ENCODE measurements at regions not wholly inside any gene's neighbourhood (a gene's known extent, or its start where the extent isn't known, plus 50 kb on each side); places are given as distances from the start of the nearest gene placed in this dataset.
"Not testable (repeated sequence)": the region's sequence is repeated elsewhere in the genome, so short reads cannot be mapped to it uniquely, and the experiment has no call there.

GRCh38 chr3:163708428-163708827 is 1369.9 kb downstream of the SI start:
- H3K27me3 ChIP-seq (ENCODE audit: insufficient read depth, low read length), result no peaks in the 10 kb centered on the region
- H3K36me3 Mint-ChIP-seq, result no peaks in the 10 kb centered on the region
- DNase-seq, result no peak
- peaks cover 0 to 13% (median 4%) of the 10 kb centered on the region in 8 donors for H3K9me3 Mint-ChIP-seq
- intact Hi-C loops (cut with micrococcal nuclease), result no loop called here
- ChIA-PET POLR2A (ENCODE audit: partially characterized antibody) (no interaction called here), CTCF (ENCODE audit: partially characterized antibody) (no interaction called here)
- no peak overlapping the region for H3K4me3 Mint-ChIP-seq
- no peak overlapping the region for H3K4me3 ChIP-seq (ENCODE audit: low read length in 2 of 2)
- no peak overlapping the region for H3K27ac ChIP-seq (ENCODE audit: low read depth, low read length)
- H3K9me3 ChIP-seq (ENCODE audit: control insufficient read depth in 1 of 2, low read length in 2 of 2), result no peaks in the 10 kb centered on the region
- no peak overlapping the region for H3K27ac Mint-ChIP-seq
- no peaks in the 10 kb centered on the region for H3K4me1 Mint-ChIP-seq
- no peaks in the 10 kb centered on the region for H3K27me3 Mint-ChIP-seq
- no peaks in the 10 kb centered on the region for H3K4me1 ChIP-seq (ENCODE audit: insufficient read depth, low read length)
- no peaks in the 10 kb centered on the region for H3K36me3 ChIP-seq (ENCODE audit: insufficient read depth, low read length)

GRCh38 chr3:163707659-163708058 is 1370.6 kb downstream of the SI start:
- Mint-ChIP-seq H3K36me3 (no peaks in the 10 kb centered on the region), H3K27me3 (no peaks in the 10 kb centered on the region), H3K4me3 (no peak overlapping the region), H3K27ac (no peak overlapping the region), H3K4me1 (no peaks in the 10 kb centered on the region), H3K9me3 (peaks cover 0 to 12% (median 4%) of the 10 kb centered on the region in 8 donors)
- Histone ChIP-seq H3K4me3 (ENCODE audit: low read length in 2 of 2) (no peak overlapping the region), H3K4me1 (ENCODE audit: insufficient read depth, low read length) (no peaks in the 10 kb centered on the region), H3K36me3 (ENCODE audit: insufficient read depth, low read length) (no peaks in the 10 kb centered on the region), H3K27me3 (ENCODE audit: insufficient read depth, low read length) (no peaks in the 10 kb centered on the region), H3K9me3 (ENCODE audit: control insufficient read depth in 1 of 2, low read length in 2 of 2) (no peaks in the 10 kb centered on the region), H3K27ac (ENCODE audit: low read depth, low read length) (no peak overlapping the region)
- no peak for DNase-seq
- ChIA-PET POLR2A (ENCODE audit: partially characterized antibody) (no interaction called here), CTCF (ENCODE audit: partially characterized antibody) (no interaction called here)
- intact Hi-C loops (cut with micrococcal nuclease), result no loop called here

GRCh38 chr3:163698221-163698620 is 1380.1 kb downstream of the SI start:
- H3K27ac Mint-ChIP-seq; H3K9me3 ChIP-seq (ENCODE audit: control insufficient read depth in 1 of 2, low read length in 2 of 2); H3K36me3 Mint-ChIP-seq; H3K4me3 ChIP-seq (ENCODE audit: low read length in 2 of 2); H3K36me3 ChIP-seq (ENCODE audit: insufficient read depth, low read length); POLR2A ChIA-PET (ENCODE audit: partially characterized antibody); H3K27ac ChIP-seq (ENCODE audit: low read depth, low read length); H3K4me1 ChIP-seq (ENCODE audit: insufficient read depth, low read length); DNase-seq; H3K4me1 Mint-ChIP-seq; H3K27me3 ChIP-seq (ENCODE audit: insufficient read depth, low read length); CTCF ChIA-PET (ENCODE audit: partially characterized antibody); H3K27me3 Mint-ChIP-seq; H3K4me3 Mint-ChIP-seq; intact Hi-C loops (cut with micrococcal nuclease): not testable (repeated sequence)
- peaks cover 4 to 24% (median 10%) of the 10 kb centered on the region in 8 donors for H3K9me3 Mint-ChIP-seq

- H3K27ac Mint-ChIP-seq, result no peak overlapping the region
- no peaks in the 10 kb centered on the region for H3K36me3 ChIP-seq (ENCODE audit: insufficient read depth, low read length)
- peaks cover 0 to 5% of the 10 kb centered on the region in 2 donors for H3K9me3 ChIP-seq (ENCODE audit: control insufficient read depth in 1 of 2, low read length in 2 of 2)
- H3K27ac ChIP-seq (ENCODE audit: low read depth, low read length), result no peak overlapping the region
- intact Hi-C loops (cut with micrococcal nuclease), result no loop called here
- ChIA-PET POLR2A (ENCODE audit: partially characterized antibody) (no interaction called here), CTCF (ENCODE audit: partially characterized antibody) (no interaction called here)
- H3K27me3 Mint-ChIP-seq, result no peaks in the 10 kb centered on the region
- no peaks in the 10 kb centered on the region for H3K4me1 Mint-ChIP-seq
- no peak overlapping the region for H3K4me3 Mint-ChIP-seq
- H3K4me3 ChIP-seq (ENCODE audit: low read length in 2 of 2), result no peak overlapping the region
- no peaks in the 10 kb centered on the region for H3K27me3 ChIP-seq (ENCODE audit: insufficient read depth, low read length)
- H3K4me1 ChIP-seq (ENCODE audit: insufficient read depth, low read length), result no peaks in the 10 kb centered on the region
- H3K9me3 Mint-ChIP-seq, result peaks cover 0 to 20% (median 10%) of the 10 kb centered on the region in 8 donors
- DNase-seq, result no peak
- H3K36me3 Mint-ChIP-seq, result no peaks in the 10 kb centered on the region
Measured at GRCh38 chr3:163692494-163692893, 1385.8 kb downstream of the SI start.

- H3K27me3 ChIP-seq (ENCODE audit: insufficient read depth, low read length), result no peaks in the 10 kb centered on the region
- H3K4me3 ChIP-seq (ENCODE audit: low read length in 2 of 2), result no peak overlapping the region
- POLR2A ChIA-PET (ENCODE audit: partially characterized antibody), result no interaction called here
- H3K4me3 Mint-ChIP-seq, result no peak overlapping the region
- no peaks in the 10 kb centered on the region for H3K27me3 Mint-ChIP-seq
- peaks cover 0 to 5% of the 10 kb centered on the region in 2 donors for H3K9me3 ChIP-seq (ENCODE audit: control insufficient read depth in 1 of 2, low read length in 2 of 2)
- peaks cover under 1 to 16% (median 5%) of the 10 kb centered on the region in 8 donors for H3K9me3 Mint-ChIP-seq
- CTCF ChIA-PET (ENCODE audit: partially characterized antibody), result no interaction called here
- H3K4me1 ChIP-seq (ENCODE audit: insufficient read depth, low read length), result no peaks in the 10 kb centered on the region
- H3K36me3 ChIP-seq (ENCODE audit: insufficient read depth, low read length), result no peaks in the 10 kb centered on the region
- H3K4me1 Mint-ChIP-seq, result no peaks in the 10 kb centered on the region
- no peak for DNase-seq
- no peak overlapping the region for H3K27ac ChIP-seq (ENCODE audit: low read depth, low read length)
- intact Hi-C loops (cut with micrococcal nuclease), result no loop called here
- H3K27ac Mint-ChIP-seq, result no peak overlapping the region
- H3K36me3 Mint-ChIP-seq, result no peaks in the 10 kb centered on the region
Measured at GRCh38 chr3:163684651-163685050, 1393.6 kb downstream of the SI start.

GRCh38 chr3:163672954-163673353 is 1405.3 kb downstream of the SI start:
- intact Hi-C loops (cut with micrococcal nuclease), result no loop called here

GRCh38 chr3:163671201-163671600 is 1407.1 kb downstream of the SI start:
- Mint-ChIP-seq H3K27ac (no peak overlapping the region), H3K4me3 (no peak overlapping the region), H3K4me1 (no peaks in the 10 kb centered on the region), H3K9me3 (peaks cover 3 to 25% (median 11%) of the 10 kb centered on the region in 8 donors), H3K36me3 (no peaks in the 10 kb centered on the region), H3K27me3 (no peaks in the 10 kb centered on the region)
- H3K27me3 ChIP-seq (ENCODE audit: insufficient read depth, low read length), result no peaks in the 10 kb centered on the region
- no peak for DNase-seq
- CTCF ChIA-PET (ENCODE audit: partially characterized antibody), result no interaction called here
- no peak overlapping the region for H3K4me3 ChIP-seq (ENCODE audit: low read length in 2 of 2)
- POLR2A ChIA-PET (ENCODE audit: partially characterized antibody), result no interaction called here
- H3K4me1 ChIP-seq (ENCODE audit: insufficient read depth, low read length), result no peaks in the 10 kb centered on the region
- intact Hi-C loops (cut with micrococcal nuclease), result no loop called here
- H3K27ac ChIP-seq (ENCODE audit: low read depth, low read length), result no peak overlapping the region
- H3K9me3 ChIP-seq (ENCODE audit: control insufficient read depth in 1 of 2, low read length in 2 of 2), result no peaks in the 10 kb centered on the region
- no peaks in the 10 kb centered on the region for H3K36me3 ChIP-seq (ENCODE audit: insufficient read depth, low read length)

More at GRCh38 chr3:163672954-163673353, 1405.3 kb downstream of the SI start:
- ChIA-PET CTCF (ENCODE audit: partially characterized antibody) (no interaction called here), POLR2A (ENCODE audit: partially characterized antibody) (no interaction called here)
- Histone ChIP-seq H3K27ac (ENCODE audit: low read depth, low read length) (no peak overlapping the region), H3K36me3 (ENCODE audit: insufficient read depth, low read length) (no peaks in the 10 kb centered on the region), H3K27me3 (ENCODE audit: insufficient read depth, low read length) (no peaks in the 10 kb centered on the region), H3K4me1 (ENCODE audit: insufficient read depth, low read length) (no peaks in the 10 kb centered on the region), H3K4me3 (ENCODE audit: low read length in 2 of 2) (no peak overlapping the region), H3K9me3 (ENCODE audit: control insufficient read depth in 1 of 2, low read length in 2 of 2) (no peaks in the 10 kb centered on the region)
- Mint-ChIP-seq H3K4me3 (no peak overlapping the region), H3K9me3 (peaks cover 3 to 21% (median 7%) of the 10 kb centered on the region in 8 donors), H3K27me3 (no peaks in the 10 kb centered on the region), H3K27ac (no peak overlapping the region), H3K4me1 (no peaks in the 10 kb centered on the region), H3K36me3 (no peaks in the 10 kb centered on the region)
- DNase-seq, result no peak

- no peaks in the 10 kb centered on the region for H3K9me3 ChIP-seq (ENCODE audit: control insufficient read depth in 1 of 2, low read length in 2 of 2)
- Mint-ChIP-seq H3K27ac (no peak overlapping the region), H3K9me3 (peaks cover 2 to 24% (median 9%) of the 10 kb centered on the region in 8 donors), H3K27me3 (no peaks in the 10 kb centered on the region), H3K4me1 (no peaks in the 10 kb centered on the region), H3K36me3 (no peaks in the 10 kb centered on the region), H3K4me3 (no peak overlapping the region)
- ChIA-PET CTCF (ENCODE audit: partially characterized antibody) (no interaction called here), POLR2A (ENCODE audit: partially characterized antibody) (no interaction called here)
- no peak overlapping the region for H3K4me3 ChIP-seq (ENCODE audit: low read length in 2 of 2)
- no peak overlapping the region for H3K27ac ChIP-seq (ENCODE audit: low read depth, low read length)
- H3K27me3 ChIP-seq (ENCODE audit: insufficient read depth, low read length), result no peaks in the 10 kb centered on the region
- no peaks in the 10 kb centered on the region for H3K36me3 ChIP-seq (ENCODE audit: insufficient read depth, low read length)
- H3K4me1 ChIP-seq (ENCODE audit: insufficient read depth, low read length), result no peaks in the 10 kb centered on the region
- no peak for DNase-seq
- intact Hi-C loops (cut with micrococcal nuclease), result no loop called here
Measured at GRCh38 chr3:163664466-163664865, 1413.8 kb downstream of the SI start.

All from CD4-positive, alpha-beta memory T cell (primary cell).